NB4 (cell line): ENCODE measurements at regions not wholly inside any gene's neighbourhood (a gene's known extent, or its start where the extent isn't known, plus 50 kb on each side); places are given as distances from the start of the nearest gene placed in this dataset.

Source experiments
- POLR2A ChIP-seq: IDR thresholded peaks from 2 replicates; pipeline ENCODE4 v1.6.1; 2011; ENCODE audit warnings: mild to moderate bottlenecking; ENCODE audit not compliant: insufficient read length; ENCODE audit errors: extremely low read depth
- TF ChIP-seq, protein P1 (sequence below): IDR thresholded peaks from one replicate; pipeline ENCODE4 v1.5.1; 2012; ENCODE audit warnings: low read depth, low read length

DNA sequence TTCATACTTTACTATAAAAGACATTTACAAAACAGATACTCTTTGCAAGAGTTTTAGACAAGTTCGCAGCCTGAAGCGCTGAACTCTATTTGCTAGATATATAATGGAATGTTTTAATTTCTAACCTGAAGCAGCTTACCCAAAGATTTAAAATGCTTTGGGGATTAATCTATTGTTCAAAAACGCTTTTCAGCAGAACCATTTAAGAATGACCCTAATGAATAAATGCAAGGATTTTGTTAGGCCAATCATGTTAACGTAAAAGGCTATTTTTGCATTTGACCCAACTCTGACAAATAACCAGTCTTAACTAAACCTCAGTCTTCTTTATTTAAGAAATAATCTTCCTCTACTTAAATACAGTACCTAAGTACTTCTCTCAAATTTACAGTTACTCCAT is 406.7 kb upstream of the POT1 start:
- TF ChIP-seq, protein P1, sequence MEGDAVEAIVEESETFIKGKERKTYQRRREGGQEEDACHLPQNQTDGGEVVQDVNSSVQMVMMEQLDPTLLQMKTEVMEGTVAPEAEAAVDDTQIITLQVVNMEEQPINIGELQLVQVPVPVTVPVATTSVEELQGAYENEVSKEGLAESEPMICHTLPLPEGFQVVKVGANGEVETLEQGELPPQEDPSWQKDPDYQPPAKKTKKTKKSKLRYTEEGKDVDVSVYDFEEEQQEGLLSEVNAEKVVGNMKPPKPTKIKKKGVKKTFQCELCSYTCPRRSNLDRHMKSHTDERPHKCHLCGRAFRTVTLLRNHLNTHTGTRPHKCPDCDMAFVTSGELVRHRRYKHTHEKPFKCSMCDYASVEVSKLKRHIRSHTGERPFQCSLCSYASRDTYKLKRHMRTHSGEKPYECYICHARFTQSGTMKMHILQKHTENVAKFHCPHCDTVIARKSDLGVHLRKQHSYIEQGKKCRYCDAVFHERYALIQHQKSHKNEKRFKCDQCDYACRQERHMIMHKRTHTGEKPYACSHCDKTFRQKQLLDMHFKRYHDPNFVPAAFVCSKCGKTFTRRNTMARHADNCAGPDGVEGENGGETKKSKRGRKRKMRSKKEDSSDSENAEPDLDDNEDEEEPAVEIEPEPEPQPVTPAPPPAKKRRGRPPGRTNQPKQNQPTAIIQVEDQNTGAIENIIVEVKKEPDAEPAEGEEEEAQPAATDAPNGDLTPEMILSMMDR, result no peak
- no peak for TF ChIP-seq POLR2A
